Endothelial cell (in vitro differentiated cells): ENCODE measurements at regions not wholly inside any gene's neighbourhood (a gene's known extent, or its start where the extent isn't known, plus 50 kb on each side); places are given as distances from the start of the nearest gene placed in this dataset.

Experiments
- DNase-seq: peaks from one replicate; pipeline ENCODE4 v3.0.0; 2021; ENCODE audit warnings: low spot score
- H3K27ac Mint-ChIP-seq: one replicate; pipeline ENCODE4 v1.8.0; 2021; ENCODE audit warnings: mixed read lengths, inconsistent platforms; ENCODE audit not compliant: unreplicated experiment
- H3K27me3 Mint-ChIP-seq: one replicate; pipeline ENCODE4 v1.8.0; 2021; ENCODE audit warnings: mild to moderate bottlenecking, moderate library complexity, mixed read lengths, inconsistent platforms; ENCODE audit not compliant: unreplicated experiment
- H3K36me3 Mint-ChIP-seq: one replicate; pipeline ENCODE4 v1.8.0; 2021; ENCODE audit warnings: mild to moderate bottlenecking, low read depth, mixed read lengths, inconsistent platforms; ENCODE audit not compliant: unreplicated experiment
- H3K4me1 Mint-ChIP-seq: one replicate; pipeline ENCODE4 v1.8.0; 2021; ENCODE audit warnings: mild to moderate bottlenecking, mixed read lengths, inconsistent platforms; ENCODE audit not compliant: unreplicated experiment
- H3K4me3 Mint-ChIP-seq: one replicate; pipeline ENCODE4 v1.8.0; 2021; ENCODE audit warnings: mild to moderate bottlenecking, mixed read lengths, inconsistent platforms; ENCODE audit not compliant: unreplicated experiment
- H3K9me3 Mint-ChIP-seq: one replicate; pipeline ENCODE4 v1.8.0; 2021; ENCODE audit warnings: mixed read lengths, inconsistent platforms; ENCODE audit not compliant: unreplicated experiment
- CTCF ChIP-seq: fragments of 200-600 bp; sonication (generic); IDR thresholded peaks from one replicate; pipeline ENCODE4 v1.5.0; 2021; ENCODE audit warnings: antibody characterized with exemption; ENCODE audit not compliant: unreplicated experiment

- DNase-seq, result no peak
- TF ChIP-seq CTCF, result no peak
- H3K27ac Mint-ChIP-seq, result no peak overlapping the region
- no peaks in the 10 kb centered on the region for H3K27me3 Mint-ChIP-seq
- no peaks in the 10 kb centered on the region for H3K4me1 Mint-ChIP-seq
- H3K9me3 Mint-ChIP-seq, result no peaks in the 10 kb centered on the region
- H3K4me3 Mint-ChIP-seq, result no peak overlapping the region
- no peaks in the 10 kb centered on the region for H3K36me3 Mint-ChIP-seq
Measured at GRCh38 chr5:115396688-115397087, 100.2 kb upstream of the CCDC112 start.

- H3K27ac Mint-ChIP-seq, result no peak overlapping the region
- H3K27me3 Mint-ChIP-seq, result no peaks in the 10 kb centered on the region
- H3K4me1 Mint-ChIP-seq, result no peaks in the 10 kb centered on the region
- DNase-seq, result no peak
- no peak for TF ChIP-seq CTCF
- H3K9me3 Mint-ChIP-seq, result no peaks in the 10 kb centered on the region
- H3K36me3 Mint-ChIP-seq, result no peaks in the 10 kb centered on the region
- no peak overlapping the region for H3K4me3 Mint-ChIP-seq
Measured at GRCh38 chr5:115396081-115396480, 99.6 kb upstream of the CCDC112 start.

- H3K27ac Mint-ChIP-seq, result no peak overlapping the region
- DNase-seq, result no peak
- H3K27me3 Mint-ChIP-seq, result no peaks in the 10 kb centered on the region
- TF ChIP-seq CTCF, result no peak
- H3K9me3 Mint-ChIP-seq, result no peaks in the 10 kb centered on the region
- no peaks in the 10 kb centered on the region for H3K36me3 Mint-ChIP-seq
- no peak overlapping the region for H3K4me3 Mint-ChIP-seq
- H3K4me1 Mint-ChIP-seq, result no peaks in the 10 kb centered on the region
Measured at GRCh38 chr5:115394531-115394930, 98.1 kb upstream of the CCDC112 start.

GRCh38 chr5:115393239-115393638 is 96.8 kb upstream of the CCDC112 start:
- TF ChIP-seq CTCF, result no peak
- DNase-seq, result no peak

GRCh38 chr5:115392611-115393010 is 96.2 kb upstream of the CCDC112 start:
- no peak overlapping the region for H3K4me3 Mint-ChIP-seq
- no peaks in the 10 kb centered on the region for H3K4me1 Mint-ChIP-seq

More at GRCh38 chr5:115393239-115393638, 96.8 kb upstream of the CCDC112 start:
- no peaks in the 10 kb centered on the region for H3K36me3 Mint-ChIP-seq
- H3K27me3 Mint-ChIP-seq, result no peaks in the 10 kb centered on the region
- H3K4me1 Mint-ChIP-seq, result no peaks in the 10 kb centered on the region
- H3K27ac Mint-ChIP-seq, result no peak overlapping the region
- no peaks in the 10 kb centered on the region for H3K9me3 Mint-ChIP-seq
- H3K4me3 Mint-ChIP-seq, result no peak overlapping the region

More at GRCh38 chr5:115392611-115393010, 96.2 kb upstream of the CCDC112 start:
- Mint-ChIP-seq H3K27ac (no peak overlapping the region), H3K27me3 (no peaks in the 10 kb centered on the region), H3K9me3 (no peaks in the 10 kb centered on the region), H3K36me3 (no peaks in the 10 kb centered on the region)
- no peak for DNase-seq
- no peak for TF ChIP-seq CTCF
